ENCODE measurements at regions not wholly inside any gene's neighbourhood (a gene's known extent, or its start where the extent isn't known, plus 50 kb on each side); places are given as distances from the start of the nearest gene placed in this dataset.

DNA sequence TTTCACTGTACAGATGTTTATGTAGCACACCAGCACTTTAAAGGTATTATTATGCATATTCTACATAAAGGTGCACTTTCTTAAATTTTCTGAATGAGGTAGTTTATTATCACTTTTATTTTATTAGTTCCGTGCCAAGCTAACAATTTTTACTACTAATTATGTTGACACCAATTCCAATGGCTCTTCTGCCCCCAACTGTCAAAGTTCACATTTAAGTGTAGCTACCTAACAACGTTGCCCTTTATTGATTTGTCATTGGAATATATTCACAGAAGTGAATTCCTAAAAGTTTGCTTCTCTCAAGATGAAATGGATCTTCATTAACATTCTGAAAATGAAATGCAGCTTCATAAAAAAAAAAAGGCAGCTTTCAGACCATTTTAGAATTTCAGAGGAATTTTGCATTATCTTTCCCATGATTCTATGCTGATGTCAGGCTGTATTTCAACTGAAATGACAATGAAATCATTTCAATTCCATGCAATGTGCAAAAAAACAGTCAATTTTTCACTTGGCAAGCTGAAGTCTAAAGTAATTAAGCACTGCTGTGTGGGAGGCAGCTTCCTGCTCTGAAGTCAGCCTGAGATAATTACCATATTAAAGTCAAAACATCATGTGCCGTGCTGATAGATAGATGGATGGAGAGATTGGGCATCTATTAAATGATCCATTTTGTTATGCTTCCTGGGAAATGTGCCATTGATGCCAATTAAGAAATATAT, 229.2 kb downstream of the TTLL7 start:
- no peak for DNase-seq

DNA sequence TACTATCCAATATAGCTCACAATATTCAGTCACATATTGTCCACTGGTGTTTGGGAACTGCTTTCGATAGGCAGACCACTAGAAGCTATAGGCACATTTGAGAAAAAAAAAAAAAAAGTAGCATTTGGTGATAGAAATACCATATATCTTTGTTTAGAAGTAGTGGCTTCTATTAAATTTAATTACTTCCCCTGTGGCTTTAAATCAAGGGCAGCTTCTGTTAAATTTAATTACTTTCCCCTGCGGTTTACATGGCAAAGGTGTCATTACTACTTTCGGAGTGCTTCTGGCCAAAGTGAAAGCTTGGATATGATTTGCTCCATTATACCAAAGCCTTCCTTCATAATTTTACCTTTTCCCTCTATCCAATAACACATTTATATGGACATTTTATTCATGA, 229.9 kb downstream of the TTLL7 start:
- DNase-seq, result no peak

DNA sequence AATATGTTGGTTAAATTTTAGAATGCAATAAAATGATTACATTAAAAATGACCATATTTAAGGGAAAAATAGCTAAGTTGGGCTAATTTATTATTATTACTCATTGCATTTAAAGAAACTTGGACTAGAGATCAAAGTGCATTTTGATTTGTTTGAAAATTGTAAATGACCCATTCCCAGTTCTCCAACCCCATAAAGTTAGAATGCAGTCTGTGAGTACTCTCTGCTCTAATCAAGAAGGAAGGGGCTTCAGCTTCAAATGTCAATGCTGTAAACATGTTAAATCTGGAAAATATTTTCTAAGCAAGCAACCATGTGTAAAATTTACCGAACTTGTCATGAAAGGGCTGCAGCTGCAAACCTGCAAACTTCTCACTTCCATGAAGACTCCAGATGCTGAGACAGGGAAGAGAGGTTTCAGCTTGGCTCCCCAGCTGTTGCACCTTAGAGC, 232.7 kb downstream of the TTLL7 start:
- no peak for DNase-seq

DNA sequence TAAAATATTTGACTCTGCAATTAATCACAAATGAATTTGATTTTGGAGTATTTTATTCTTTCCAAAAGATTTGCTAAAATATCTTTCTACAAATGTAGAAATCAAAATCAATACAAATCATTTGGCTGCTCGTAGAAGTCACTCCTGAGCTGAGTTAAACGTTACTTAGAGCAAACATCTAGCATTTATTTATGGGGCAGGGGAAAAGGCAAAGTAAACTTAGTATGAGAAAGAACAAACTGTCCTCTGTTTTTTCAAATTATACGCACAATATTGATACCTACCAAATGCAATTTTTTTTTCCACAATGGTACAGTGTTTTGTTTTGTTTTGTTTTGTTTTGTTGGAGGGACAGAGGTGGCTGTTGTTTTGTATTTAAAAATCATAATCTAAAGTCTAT, 233.8 kb downstream of the TTLL7 start:
- no peak for DNase-seq

DNA sequence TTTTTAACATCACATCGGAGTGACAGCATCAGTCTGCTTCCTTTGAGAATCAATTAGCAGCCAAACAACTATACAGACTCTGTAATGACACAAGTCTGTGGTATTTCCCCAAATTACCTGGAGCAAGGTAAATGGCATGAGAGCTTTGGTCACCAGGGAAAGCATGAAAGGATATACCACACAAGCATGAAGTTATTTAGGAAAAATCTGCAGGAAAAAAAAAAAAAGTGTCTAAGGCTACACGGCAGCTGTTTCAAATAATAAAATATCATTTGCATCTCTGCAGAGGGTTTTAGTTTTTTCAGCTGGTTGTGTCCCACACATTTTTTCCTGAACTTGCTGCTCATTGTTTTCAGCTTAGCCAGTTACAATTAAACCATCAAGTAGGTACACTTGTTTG, 234.7 kb downstream of the TTLL7 start:
- no peak for DNase-seq

DNA sequence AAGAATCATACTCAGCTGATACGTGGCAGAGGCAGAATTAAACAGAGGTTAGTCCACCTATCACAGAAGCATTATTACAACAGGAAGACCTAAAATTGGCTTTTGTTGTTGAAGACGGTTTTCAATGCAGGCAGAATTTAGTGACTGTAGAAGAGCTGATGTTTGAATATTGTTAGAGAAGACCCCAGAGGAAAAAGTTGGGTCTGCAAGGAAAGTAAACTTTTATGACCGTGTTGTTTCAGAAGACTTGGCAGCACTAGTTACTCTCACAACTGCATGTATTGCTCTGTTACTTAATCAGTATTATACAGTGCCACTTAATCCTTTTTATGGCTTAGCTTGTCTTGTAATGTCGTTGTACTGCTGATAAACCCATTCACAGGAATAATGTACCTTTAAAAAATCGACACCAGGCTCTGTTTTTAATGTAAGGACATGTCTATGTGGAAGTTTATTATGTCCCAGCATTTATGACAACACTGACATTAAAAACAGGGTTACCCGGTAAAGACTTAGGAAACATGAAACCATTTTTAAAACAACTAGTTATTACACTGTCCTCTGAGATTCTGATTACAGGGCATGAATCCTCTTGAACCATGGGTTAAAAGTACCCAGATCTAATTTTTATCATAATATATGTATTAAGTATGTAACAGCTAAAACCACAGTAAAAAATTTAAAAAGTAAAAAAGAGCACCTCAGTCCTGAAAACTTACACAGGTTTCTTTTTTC, 235.4 kb downstream of the TTLL7 start:
- DNase-seq, result no peak

DNA sequence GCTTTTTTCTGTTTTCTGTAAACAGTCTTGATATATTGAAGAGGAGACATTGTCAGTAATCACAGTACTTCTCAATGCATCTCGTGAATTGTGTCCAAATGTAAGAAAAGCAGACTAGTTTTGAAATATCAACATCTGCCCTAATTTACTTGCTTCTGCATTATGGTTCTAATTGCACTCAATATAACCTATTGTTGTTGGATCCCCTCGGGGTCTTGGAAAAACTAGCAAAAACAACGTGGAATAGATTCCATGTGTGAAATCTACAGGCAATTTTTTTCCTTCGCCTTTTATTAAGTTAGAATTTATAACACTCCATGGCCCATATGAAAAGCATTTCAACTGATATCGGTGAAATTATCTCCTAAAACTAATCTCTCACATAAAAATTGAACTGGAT, 236.5 kb downstream of the TTLL7 start:
- no peak for DNase-seq

DNA sequence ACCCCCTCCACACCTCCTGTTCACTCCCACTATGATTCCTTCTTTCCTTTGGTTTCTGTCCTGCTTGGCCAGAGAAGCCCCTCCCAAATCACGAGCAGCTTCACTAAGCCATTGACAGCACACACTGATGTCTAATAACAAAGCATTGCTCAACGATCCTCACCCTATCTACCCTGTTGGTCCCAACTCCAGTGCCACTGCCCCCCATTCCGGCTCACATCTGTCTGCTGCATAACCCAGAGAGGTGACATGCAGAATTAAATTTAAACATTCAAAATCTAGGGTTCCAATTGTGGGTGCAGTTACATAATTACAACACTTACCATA, 236.9 kb downstream of the TTLL7 start:
- DNase-seq, result no peak

DNA sequence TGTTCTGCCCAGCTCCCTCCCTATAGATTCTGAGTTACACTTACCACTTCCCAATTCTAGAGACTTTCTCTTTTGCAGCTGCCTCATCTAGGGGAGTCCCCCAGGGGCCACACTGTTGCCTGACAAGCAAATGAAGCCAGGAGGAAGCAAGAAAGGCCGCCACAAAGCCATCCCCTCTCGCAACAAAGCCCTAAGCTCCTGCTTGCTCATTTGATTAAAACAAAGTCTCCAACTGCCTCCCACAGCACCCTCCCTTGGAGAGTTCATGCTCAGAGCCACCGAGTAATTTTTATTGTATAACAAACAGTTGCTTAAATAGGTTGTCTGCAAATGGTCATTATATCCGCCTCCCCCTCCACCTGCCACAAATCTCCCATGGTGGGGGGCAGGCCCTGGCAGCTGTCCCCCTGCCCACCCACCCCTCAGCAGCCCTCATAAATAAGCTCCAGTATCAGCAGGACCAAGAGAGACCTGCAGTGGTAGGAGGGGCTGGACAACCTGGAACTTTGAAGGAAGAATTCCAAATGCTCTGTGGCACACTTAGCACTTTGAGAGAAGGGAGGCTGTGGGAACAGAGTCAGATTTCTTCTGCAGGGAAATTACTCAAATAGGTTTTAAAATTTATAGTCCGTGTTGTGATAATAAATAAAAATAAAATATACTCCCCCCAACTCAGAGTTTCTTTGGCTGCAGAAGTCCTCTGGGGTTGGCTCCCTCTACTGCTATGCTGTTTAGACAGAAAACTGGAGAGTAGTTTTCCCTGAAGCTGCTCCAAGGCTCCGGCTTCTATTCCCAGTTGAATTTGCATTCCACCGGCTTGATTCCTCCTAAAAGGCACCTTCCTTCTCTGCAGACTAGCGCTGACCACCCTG, 237.5 kb downstream of the TTLL7 start:
- DNase-seq, result no peak

DNA sequence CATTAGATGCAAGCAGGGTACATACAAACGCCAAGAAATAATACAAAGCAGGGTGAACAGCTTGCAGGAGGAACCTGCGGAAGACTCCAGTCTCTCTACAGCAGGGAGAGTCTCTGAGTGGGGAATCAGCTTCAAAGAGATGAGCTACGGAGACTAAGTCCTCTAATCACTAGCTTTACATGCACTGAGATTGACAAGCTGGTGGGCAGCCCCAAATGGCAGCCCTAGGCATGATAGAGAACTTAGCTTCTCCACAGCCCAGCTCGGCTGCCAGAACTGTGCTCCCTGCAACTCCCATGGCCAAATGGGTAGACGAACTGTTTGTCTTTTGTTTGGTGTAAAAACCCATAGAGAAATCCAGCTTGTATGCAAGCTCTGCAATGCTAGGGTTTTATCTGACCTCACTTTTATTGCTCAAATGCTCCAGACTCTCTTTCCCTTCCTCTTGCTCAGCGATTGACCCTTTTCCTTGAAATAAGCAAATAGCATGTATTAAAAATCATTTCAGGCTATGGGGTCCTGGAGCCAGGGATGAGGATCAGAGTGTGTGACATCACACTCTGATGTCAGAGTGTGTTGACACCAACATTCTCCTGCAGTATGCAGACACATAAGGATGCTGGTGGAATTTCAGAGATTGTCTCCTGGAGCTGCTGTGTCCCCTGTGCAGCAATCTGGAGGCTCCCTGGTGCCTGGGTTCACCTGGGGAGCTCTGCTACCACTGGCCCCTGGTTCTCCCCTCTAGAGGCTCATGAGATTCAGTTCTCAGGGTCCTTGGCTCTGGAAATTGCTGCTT, 238.5 kb downstream of the TTLL7 start:
- no peak for DNase-seq

DNA sequence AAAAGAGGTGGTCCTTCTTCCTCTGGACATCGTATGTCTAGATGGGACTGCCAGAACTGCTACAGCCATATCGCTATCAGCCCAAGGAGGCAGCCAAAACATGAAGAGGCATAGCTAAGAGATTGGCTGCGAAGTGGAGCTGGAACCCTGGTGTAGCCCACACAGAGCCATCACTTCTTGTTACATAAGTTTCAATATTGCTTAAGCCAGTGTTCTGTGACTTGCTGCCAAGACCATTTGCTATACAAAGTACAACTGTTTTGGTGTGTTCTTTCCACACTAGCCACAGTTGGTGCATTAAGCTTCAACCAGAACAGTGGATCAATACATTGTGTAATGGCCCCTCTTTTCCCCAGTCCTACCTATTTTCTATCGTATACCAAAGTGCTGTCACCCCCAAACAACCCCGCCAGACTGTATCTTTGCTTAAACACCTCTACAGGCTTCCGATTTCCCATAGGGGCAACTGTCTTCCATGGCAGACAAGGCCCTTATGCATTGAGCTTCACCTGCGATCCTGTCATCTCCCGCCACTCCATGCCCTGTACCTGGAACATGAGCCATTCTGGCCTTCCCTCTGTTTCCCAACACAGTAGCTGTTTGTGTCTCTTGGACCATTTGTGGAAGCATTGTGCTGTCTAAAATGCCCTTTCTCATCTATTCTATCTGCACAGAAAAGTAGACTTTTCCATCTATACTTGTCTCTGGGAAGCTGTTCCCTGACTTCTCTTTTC, 241.8 kb downstream of the TTLL7 start:
- DNase-seq, result no peak

DNA sequence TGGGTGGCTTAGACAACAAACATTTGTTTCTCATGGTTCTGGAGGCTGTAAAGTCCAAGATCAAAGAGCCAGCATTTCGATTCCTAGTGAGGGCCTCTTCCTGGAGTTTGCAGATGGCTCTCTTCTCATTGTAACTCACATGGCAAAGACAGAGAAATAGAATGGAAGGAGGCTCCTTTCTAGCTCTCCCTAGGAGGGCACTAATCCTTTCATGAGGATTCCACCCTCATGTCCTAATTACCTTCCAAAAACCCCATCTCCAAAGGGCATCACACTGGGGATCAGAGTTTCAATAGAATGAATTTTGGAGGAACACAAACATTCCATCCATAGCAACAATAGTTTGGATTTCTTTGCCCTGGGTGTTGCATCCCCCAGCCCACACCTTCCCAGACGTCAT, 247.3 kb downstream of the TTLL7 start:
- no peak for DNase-seq

DNA sequence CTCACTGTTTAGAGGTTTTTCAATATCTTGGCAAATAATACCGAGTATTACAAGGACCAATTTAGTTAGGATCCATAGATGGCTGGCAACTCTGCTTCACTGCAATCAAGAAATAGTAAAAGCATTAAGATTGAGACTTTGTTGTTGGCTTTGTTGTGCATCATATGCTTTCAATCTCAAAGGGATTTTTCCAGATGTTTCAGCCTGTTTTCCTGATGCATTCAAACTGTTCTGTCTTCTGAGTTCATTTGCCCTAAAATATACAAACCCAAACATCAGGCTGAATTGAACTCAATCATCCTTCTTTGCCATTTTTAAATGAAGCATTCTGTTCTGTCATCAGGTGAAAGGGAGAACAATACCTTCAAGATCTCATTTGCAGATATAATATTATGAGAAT, 248.7 kb downstream of the TTLL7 start:
- DNase-seq, result no peak

DNA sequence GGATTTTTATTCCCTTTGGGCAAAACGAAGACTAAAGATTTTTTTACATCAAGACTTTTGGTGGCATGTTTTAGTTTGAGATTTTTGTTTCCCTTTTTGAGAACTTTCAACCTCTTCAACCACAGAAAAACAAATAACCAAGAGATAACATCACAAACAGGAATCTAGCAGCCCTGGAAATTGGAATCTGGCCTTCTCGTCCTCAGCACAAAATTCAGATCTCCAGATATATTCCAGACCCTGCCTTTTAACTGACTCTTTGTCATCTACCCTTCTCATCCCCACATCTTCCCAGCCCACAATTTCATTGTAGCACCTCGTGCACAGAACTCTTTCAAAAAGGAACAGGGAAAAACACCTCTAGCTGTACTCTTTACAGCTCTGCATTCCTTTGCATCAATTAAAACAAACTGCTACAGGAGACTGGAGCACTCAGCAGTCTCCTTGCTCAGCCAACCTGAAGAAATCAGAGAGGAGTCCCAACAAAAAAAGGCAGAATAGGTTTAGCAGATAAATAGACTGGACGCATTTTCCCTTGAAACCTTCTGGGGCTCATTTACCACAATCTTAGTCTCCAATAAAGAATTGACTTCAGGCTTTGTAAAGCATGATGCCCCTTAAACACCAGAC, 251.0 kb downstream of the TTLL7 start:
- DNase-seq, result no peak

DNA sequence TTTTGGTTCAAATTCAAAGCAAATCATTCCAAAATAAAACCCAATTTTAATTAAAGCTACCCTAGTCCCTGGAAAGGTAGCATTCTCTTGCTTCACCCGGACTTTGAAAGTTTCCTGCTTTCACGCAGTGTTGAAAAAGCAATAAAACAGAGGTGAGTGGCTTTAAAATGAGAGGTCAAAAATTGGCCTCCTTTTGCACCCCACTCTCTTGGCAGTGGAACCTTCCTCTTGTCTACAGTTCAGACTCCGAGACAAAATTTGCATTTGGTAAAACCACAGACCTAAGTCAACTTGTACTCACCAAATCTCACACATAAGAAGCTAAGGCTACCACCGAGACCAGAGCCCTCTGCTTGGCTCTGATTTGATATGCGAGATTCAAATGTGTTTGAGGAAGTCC, 252.7 kb downstream of the TTLL7 start:
- DNase-seq, result no peak

DNA sequence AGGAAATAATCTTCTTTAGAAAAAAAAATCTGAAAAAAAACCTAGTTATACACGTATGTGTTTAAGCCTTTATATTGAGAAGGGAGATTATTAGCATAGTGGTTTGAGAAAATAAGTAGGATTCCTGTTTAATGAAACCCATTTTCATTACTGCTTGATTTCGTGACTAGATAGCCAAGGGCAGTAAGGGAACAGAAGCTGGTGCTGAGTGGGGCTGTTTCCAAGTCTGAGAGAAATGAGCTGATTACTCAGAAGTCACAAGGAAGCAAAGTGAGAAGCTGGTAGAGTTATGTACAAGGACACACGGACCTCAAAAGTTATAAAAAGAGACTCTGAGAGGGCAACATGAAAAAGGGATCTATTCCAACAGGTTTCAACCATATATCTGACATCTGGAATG, 256.5 kb downstream of the TTLL7 start:
- DNase-seq, result no peak

DNA sequence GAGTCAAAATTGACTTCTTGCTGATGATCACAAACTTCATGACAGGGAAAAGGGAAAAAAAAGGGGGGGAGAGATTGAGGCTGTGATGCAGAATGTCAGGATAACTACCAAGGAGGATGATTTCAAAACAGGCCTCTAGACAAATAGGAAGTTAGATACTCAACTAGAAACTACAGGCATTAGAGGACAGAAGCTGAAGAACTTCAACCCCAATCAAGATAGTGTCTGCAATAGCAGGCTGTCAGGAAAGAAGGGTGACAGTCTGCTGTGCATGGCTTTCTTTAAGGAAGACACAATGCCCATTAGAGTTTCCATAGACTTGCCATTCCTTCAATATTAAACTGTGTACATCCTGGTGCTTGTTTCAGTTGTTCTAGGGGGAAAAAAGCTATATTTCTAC, 257.2 kb downstream of the TTLL7 start:
- DNase-seq, result no peak

DNA sequence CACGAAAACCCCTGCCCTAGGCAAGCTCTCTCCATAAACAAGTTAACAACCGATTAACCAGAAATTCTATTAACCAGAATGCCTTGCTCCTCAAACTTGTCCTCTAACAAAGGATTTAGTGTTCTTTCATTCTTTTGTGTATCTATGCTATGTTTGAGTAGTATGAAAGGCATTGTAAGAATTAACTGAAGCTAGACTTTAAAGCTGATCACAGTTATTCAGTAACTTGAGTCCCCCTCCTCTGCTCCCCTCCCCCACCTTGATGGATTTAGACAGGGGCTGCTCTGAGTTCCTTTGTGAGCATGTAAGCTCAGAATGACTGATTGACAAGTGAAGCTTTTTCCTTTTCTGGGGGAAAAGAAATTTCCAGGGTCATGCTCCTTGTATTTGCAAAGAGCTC, 257.6 kb downstream of the TTLL7 start:
- DNase-seq, result no peak

DNA sequence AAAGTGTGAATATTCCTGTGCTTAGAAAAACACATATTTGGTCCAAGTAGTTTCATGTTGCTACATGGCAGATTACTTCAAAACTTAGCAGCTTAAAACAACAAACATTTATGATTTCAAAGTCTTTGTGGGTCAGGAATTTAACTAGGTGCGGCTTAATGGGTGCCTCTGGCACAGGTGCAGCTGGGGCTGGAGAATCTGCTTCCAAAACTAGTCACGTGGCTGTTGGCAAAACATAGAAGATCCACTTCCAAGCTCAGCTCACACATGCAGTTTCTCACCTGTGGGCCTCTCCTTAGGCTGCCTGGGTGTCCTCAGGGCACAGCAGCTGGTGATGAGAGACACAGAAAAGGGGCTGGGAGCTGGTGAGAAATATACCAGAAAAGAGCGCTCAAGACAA, 263.4 kb downstream of the TTLL7 start:
- no peak for DNase-seq

DNA sequence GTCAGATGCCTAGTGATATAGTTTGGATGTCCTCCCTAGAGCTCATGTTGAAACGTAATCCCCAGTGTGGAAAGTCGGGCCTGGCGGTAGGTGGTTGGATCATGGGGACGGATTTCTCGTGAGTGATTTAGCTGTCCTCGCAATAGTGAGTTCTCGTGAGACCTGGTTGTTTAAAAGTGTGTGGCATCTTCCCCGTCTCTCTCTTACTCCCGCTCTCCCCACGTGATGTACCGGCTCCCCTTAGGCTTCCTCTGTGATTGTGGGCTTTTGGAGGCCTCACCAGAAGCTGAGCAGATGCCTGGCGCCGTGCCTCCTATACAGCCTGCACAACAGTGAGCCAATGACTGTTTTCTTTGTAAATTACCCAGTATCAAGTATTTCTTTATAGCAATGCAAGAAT, 264.5 kb downstream of the TTLL7 start:
- no peak for DNase-seq

DNA sequence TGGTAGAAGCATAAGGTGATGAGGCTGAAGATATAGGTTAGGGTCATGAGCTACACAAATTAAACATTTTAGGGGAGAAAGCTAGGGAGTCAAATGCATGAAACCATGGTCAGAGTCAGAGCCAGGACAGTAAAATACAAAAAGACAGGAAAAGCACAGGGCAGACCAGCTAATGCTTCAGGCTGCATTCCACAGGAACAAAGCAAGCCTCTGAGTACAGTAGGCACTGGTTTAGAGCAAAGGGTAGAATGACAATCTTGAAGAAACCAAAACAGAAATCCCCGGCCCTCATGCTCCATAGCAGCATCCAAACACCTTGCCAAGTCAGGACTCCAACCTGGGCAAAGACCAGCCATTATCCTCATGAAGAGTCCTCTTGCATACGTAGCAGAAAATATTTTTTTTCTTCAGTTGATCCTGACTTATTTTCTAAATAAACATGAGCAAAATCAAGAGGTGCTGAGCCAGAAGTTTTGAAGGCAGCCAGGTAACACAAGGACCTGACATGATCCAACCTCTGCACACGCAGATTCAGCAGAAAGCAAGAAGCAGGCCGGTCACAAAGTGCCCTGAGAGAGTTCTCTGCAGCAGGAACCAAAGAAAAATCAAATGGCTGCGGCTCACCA, 273.1 kb downstream of the TTLL7 start:
- no peak for DNase-seq

All from bone marrow (tissue), 2 donors.